Activated CD4-positive, alpha-beta T cell treated with anti-CD3 and anti-CD28 coated beads, Interleukin-2, amount 50 U/mL, for 1 hour (primary cell): ENCODE measurements at regions not wholly inside any gene's neighbourhood (a gene's known extent, or its start where the extent isn't known, plus 50 kb on each side); places are given as distances from the start of the nearest gene placed in this dataset.

Experiments
- DNase-seq: peaks from one replicate; pipeline ENCODE4 v3.0.0-alpha.2; 2020

DNA sequence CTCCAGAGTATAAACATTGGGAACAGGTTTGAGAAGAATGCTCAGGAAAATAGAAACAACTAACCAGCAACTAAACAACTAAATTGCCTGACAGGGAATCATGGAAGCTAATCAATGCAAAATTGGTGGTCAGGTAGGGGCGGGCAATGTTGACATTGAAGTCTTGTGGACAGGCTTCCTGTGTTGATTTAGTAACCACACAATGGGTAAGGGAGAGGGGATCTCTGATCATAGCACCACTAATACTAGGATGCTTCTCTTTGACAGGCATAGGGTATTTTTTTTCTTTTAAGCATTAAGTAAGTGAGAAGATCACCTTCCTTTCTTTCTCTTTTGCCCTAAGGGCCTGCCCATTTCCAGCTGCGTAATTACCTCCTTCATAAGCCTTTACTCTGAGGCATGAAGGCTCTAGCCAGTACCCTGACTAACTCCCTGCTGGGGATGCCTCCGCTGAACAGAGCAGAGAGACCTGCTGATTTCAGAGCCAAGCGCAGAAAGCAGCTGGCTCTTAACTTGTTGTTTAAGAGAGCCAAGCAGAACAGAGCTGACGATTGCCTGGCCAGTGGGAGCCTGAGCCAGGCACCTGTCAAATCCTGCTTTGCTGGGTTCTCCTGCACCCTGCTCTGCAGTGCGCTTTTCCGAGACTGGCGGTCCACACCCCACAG is 118.7 kb downstream of the BMP2 start:
- no peak for DNase-seq

- DNase-seq, result no peak
Observed at GRCh38 chr20:6887966-6888365, 120.5 kb downstream of the BMP2 start.

DNA sequence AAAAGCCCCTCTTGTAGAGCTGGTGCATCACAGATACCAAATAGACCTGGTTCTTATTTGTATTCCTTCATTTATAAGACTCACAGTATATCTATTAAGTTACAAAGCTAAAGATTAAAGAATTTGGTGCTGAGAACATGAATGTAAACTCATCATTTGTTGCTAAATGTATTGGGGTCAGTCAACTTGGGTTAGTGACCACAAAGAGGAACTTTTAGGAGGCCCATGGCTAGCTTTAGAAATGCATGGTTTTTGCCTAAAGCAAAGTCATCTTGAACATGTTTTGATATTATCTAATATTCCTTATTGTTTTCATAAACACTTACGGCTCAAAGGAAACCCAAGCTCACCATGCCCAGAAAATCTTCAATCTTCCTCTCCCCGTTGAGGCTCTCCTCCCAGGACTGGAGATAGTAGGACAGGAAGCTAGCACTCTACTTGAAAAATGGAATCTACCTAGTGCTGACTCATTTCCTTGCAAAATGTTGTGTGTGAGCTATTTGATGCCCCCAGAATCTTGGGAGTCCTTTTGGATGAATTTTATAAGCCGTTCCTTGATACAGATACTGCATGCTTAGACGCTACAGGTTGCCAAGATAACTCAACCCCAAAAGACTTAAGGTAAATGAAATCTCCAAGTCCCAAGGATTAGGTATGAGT is 121.4 kb downstream of the BMP2 start:
- DNase-seq, result no peak

DNA sequence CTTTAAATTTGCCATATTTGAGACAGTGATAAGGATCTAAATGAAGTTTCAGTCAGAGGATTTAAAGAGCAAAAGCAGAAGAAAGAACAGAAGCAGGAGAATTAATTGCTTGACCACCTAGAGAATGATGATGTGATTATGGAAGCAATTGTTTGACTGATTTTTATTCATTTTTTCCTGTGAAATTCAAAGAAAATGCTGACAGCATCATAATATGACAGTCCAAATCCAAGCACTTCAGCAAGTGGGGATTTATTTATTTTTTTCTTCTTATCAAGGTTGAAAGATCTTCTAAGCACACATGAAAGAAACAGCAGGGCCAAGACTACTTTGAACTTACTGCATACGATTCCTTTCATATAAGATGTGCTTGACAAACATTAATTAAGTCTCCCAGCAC is 125.2 kb downstream of the BMP2 start:
- no peak for DNase-seq

DNA sequence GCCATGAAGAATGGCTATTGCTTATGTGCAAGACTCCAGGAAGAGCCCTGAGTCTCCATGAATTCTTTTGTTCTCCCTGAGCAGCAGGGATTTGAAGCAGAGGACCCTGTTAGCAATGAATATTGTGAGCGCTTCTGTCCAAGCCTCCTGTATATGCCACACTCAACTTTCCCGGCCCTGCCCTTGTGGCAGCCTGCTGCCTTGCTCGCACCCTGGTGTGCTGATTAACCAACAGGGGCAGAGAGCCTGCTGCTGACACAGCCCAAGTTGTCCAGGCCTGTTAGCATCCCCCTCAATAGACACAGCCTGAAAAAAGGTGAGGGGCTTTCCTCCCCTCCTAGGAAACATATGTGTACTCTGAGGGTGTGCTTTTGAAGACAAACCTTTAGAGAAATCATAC is 131.4 kb downstream of the BMP2 start:
- DNase-seq, result no peak

GRCh38 chr20:6906871-6907270 is 139.4 kb downstream of the BMP2 start:
- DNase-seq, result no peak

DNA sequence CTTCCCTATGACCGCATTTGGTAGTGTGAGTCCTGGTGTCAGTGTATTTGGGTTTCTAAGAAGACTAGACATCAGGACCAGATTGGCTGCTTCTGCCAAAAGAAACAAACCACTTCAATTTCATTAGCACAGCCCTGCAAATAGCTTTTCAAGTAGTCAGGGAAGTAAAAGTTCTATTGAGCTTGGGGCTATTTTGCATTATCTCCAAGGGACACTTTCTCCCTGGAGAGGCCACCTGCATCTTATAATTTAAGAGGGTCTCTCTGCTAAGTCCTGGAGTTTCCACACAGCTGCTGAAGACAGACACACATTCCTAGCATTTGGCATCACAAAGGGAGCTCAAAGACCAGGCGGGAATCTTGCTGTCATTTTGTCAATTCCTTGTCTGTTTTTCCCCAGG is 141.2 kb downstream of the BMP2 start:
- DNase-seq, result no peak

- no peak for DNase-seq
Observed at GRCh38 chr20:6909608-6910007, 142.1 kb downstream of the BMP2 start.

GRCh38 chr20:6914986-6915385 is 147.5 kb downstream of the BMP2 start:
- no peak for DNase-seq

GRCh38 chr20:6916938-6917337 is 149.5 kb downstream of the BMP2 start:
- DNase-seq, result no peak

- no peak for DNase-seq
Observed at GRCh38 chr20:6919792-6920468, 152.4 kb downstream of the BMP2 start.

GRCh38 chr20:6920991-6921613 is 153.6 kb downstream of the BMP2 start:
- DNase-seq, result no peak

DNA sequence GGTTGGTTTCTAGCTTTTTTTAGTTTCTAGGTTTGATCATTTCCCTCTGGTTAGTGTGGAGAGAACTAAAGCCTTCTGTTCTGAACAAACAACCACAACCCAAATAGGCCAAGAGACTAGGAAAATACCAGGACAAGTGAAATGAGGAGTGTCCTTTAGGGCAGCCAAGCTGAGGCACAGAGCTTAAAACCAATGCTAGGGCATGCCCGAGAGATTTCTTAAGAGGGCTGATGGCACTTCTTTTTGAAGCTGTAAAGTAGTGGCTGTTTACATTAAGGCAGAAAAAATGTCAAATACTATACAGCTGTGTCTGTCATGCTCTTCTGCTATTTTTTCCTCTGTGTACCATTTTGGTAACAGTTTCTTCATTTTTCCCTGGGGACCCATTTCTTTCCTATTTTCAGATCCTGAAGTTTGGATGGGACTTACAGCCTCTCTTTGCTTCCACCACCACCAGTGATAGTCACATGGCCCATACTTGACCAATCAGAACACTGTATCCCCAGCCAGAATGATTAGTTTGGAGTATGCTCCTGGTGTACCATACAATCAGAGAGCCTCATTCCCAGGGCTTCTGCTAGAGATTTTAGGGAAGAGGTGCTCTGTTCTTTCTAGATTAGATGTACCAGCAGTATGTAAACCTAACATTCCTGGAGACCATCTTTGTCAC is 154.4 kb downstream of the BMP2 start:
- no peak for DNase-seq

- no peak for DNase-seq
Observed at GRCh38 chr20:6924681-6925080, 157.2 kb downstream of the BMP2 start.

DNA sequence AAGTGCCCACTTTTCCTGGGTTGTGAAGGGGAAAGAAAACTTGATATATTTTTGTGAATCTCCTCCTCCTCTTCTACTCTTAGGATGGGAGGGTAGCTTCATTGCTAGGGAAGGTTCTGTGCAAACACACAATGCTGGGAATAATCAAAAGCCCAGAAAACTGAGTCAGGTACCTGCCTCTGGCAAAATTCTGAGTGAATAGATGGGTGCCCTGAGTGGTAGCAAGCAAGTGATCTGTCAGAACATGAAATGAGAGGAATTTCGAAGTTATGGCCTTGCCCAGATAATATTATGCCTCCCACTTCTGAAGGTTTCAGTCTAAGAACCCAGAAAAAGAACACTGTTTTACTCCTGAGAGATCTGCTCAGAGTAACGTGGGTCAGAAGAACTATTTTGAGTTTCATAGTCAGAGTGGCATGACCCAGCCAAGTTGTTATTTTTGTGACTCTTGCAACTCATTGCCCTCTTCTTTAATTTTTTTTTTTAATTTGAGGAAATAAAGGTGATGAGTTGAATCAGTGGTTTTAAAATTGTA is 158.3 kb downstream of the BMP2 start:
- no peak for DNase-seq

- no peak for DNase-seq
Observed at GRCh38 chr20:6940048-6940447, 172.6 kb downstream of the BMP2 start.

- DNase-seq, result no peak
Observed at GRCh38 chr20:6940876-6941275, 173.4 kb downstream of the BMP2 start.

DNA sequence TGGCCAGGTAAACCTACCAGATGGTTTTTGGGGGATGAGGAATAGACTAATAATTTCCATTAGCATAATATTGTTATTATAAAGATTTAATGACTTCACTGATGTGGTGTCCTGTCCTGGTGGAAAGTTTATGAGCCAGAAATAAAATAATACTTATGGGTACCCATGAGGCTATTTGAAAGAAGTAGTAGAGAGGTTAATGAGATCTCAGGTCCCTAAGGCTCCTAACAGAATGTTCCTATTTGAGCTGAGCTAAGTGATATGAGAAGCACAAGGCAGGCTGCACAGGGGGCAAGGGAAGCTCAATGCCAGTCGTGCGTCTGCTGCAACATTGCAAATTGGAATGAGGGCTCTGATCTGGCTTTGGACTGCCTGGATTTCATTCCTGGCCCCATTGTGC is 174.1 kb downstream of the BMP2 start:
- no peak for DNase-seq

DNA sequence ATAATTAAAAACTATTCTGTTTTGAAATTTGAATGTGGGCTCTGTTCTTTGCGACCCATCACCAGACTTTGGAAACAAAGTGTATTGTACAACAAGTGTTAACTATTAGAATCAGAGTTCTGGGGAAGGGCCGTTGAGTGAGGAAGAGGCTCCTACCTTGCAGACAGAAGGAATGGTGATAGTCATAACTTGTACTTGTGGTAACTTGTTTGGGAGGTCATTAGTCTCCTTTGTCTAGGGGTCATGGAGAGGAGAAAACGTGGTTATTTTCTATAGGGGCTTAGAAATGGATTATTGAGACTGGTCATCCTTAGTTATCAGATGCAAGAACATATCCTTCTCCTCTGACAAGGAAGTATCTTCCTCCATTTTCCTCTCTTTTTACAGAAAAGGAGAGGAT is 174.8 kb downstream of the BMP2 start:
- DNase-seq, result no peak

DNA sequence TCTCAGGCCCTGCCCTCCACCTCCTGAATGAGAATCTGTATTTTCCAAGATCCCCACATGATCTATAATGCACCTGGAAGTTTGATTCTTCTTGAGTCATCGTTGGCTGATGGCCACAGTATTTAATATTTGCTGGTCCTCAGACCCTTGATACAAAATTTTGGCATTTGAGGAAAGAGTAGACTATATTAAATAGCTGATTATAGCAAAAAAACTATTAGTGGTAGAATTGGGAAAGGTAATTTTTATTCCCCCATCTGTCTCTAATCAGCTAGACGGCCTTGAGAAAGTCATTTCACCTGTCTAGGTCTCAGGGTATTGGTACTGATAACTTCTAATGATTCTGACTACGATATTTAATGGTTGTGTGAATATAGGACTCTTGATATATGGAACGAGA is 176.8 kb downstream of the BMP2 start:
- no peak for DNase-seq

GRCh38 chr20:6953611-6954010 is 186.1 kb downstream of the BMP2 start:
- DNase-seq, result no peak

DNA sequence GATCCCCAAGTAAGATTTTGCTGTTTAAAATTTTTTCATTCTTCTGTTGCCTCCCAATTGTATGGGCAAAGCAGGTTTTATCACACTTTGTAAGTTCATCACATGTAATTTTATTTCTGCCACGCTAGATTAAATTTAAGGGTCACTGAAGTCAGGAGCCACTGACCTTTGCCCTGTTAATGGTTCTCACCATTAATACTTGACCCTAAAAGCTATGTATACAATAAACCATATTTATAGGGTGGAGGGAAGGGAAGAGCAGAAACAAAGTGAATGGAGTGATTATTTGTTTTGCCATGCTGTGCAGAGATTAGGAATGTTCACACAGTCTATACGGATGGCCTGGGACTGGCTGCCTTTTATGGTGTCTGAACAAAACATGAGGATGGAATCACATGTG is 186.7 kb downstream of the BMP2 start:
- no peak for DNase-seq

DNA sequence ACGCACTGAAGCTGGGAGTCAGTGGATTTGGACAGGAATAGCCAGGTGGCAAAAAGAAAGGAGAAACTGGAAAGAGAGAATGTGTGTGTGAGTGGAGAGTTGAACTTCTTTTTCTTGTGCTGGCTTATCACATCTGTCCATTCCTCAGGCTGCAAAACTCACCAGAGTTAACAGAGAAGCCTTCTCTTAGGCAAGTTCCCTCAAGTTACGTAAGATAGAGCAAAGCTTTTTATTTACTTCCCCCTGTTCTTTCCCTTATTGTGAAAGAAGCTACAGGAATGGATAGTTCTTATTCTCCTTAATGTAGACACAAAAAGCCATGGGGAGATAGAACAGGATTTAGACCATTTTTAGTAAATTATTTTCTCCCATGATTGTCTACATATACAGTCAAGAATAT is 188.6 kb downstream of the BMP2 start:
- no peak for DNase-seq
